HG03039 (cell line): ENCODE measurements at regions not wholly inside any gene's neighbourhood (a gene's known extent, or its start where the extent isn't known, plus 50 kb on each side); places are given as distances from the start of the nearest gene placed in this dataset.
"Not testable (repeated sequence)": the region's sequence is repeated elsewhere in the genome, so short reads cannot be mapped to it uniquely, and the experiment has no call there.

Experiments
- ATAC-seq: cut with Tn5 transposase; IDR thresholded peaks from one replicate; pipeline ENCODE4 v1.9.1; 2021; ENCODE audit warnings: mild to moderate bottlenecking, moderate library complexity; ENCODE audit not compliant: unreplicated experiment

DNA sequence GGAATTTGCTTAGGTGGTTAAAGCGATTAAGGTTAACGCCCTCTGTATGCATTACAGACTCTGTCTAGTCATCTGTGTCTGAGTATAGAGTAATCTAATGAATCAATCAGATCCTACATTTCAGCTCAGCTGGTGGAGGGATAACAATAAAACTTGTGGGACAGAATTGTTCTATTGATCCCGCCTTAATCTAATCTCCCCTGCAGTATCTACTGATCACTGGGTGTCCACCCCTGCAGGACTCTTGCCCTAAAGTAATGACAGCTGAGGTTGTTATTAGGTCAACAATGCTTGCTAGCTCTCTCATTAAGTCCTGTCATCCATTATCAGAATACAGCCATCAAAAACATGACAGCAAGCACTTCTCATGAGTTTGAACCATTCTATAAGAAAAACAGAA lies 462.6 kb upstream of the TMEFF2 start:
- ATAC-seq, result no peak

DNA sequence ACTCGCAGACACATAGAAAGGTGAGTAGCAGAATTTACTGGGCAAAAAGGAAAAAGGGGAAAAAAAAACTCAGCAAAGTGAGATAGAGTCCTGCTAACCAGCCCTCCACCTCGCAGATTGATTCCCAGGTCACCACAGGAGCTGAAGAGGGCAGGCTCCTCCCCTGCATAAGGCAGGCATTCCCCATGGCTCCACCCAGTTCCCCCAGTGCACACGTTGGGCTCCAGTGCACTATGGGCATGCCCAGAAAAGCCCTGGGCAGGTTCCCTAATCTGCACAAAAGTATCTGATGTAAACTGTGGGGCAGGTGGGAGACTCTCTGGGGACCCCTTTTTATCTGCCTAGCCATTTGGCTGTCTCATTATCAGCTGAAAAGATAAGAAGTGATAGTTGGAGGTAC lies 461.2 kb upstream of the TMEFF2 start:
- ATAC-seq, result no peak

DNA sequence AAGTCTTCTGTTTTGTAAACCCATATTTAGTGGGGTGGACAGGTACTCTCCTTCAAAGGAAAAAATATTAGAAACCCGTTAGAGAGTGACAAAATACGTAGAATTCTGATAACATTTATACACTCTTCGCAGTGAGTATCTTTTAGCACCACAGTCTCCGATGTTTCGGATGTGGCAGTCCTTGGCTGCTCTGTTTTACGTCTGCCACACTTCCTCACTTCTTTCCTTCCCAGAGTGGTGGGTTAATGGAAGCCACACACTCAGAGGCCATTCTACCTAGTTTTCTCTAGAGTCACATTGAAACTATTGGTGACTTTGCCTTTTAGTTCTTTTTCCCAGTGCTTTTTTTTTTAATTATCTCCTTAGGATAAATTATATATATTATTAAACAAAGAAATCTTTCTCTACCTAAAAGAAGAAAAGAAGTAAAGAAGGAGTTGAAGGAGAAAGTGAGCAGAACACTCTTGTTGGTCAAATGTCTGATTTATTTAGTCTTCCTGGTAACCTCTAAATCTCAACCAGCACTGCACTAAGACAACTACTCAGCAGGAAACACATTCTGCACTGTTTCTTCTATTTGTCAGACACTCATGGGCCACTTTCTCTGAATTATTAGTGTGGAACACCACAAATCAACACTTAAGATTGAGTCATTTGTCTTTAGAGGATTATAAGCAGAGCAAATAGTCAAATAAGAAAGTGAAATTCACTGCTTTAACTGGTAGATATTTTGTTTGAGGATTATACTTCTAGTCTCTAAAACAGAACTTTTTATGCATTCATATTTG lies 451.3 kb upstream of the TMEFF2 start:
- ATAC-seq, result no peak

DNA sequence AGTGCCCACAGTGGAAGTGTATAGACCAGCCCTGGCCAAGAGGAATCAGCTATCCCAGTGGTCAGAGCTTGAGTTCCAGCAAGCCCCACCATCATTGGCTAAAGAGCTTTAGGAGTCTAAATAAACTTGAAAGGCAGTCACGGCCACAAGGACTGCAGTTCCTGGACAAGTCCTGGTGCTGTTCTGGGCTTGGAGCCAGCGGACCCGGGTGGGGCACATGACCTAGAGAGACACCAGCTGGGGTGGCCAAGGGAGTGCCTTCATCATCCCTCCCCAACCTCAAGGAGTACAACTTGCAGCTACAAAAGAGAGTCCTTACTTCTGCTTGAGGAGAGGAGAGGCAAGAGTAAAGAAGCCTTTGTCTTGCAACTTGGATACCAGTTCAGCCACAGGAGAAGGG lies 439.8 kb upstream of the TMEFF2 start:
- no peak for ATAC-seq

DNA sequence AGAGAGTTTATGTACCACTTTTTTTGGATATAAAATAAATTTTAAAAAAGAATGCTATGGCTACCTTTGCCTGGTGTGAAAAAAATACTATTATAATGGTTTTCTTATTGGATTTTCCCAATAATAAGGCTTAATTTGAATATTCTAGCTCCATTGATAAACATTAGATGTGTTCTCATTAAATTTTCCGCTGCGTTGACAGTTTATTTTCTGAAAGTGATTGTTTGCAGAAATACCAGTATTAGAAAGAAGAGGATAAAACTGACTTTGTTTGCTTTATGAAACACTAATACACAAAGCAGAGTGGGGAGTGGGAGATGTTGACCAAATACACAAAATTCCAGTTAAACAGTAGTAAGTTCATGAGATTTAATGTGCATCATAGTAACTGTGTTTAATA lies 433.3 kb upstream of the TMEFF2 start:
- ATAC-seq, result no peak

DNA sequence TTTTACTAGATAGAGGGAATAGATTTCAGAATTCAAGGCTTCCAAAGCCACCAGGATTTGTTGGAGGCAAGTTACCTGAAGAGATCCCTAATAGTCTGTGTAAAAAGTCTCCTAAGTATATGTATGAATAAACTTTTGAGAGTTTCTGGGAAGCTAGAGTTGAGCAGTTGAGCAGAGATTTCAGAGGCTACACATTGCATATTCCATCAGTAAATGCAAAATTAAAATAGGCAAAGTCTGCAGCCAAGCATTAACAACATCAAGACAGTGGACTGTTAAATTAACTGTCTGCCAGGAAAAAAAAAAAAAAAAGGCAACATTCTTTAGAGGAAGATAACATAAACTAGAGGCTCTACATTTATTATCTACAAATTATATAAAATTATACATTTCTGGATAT lies 420.4 kb upstream of the TMEFF2 start:
- ATAC-seq, result no peak

DNA sequence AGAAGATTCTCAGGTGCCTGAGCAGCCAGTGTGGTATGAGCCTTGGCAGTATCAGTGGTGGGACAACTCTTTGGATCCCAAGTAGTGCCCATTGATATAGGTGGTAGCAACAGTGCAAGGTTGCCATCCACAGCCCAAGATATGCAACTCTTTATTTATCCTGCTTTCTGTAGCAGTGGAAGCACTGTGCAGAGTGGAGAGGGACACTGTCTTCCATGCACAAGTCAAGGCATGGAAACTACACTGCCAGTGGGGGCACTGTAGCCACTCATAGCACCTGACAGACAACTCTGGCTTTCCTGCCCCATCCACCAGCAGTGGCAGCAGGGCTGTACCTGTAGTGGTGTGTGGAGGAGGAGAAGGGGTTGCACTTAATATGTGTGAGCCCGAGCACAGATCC lies 409.6 kb upstream of the TMEFF2 start:
- no peak for ATAC-seq

DNA sequence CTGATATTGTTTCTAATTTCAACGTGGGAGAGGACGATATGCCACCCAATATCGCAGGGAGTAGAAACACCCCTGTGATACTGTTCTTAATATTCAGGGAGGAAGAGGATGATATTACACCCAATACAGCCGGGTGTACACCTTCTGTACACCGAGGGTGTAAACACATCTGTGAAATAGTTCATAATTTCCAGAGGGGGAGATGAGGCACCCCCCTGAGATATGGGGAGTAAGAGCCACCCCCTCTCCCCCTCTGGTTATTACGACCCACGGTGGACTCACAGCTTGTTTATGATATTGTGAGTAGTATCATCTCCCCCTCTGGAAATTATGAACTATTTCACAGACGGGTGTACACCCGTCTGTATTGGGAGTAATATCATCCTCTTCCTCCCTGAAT lies 403.9 kb upstream of the TMEFF2 start:
- ATAC-seq, result not testable (repeated sequence)

DNA sequence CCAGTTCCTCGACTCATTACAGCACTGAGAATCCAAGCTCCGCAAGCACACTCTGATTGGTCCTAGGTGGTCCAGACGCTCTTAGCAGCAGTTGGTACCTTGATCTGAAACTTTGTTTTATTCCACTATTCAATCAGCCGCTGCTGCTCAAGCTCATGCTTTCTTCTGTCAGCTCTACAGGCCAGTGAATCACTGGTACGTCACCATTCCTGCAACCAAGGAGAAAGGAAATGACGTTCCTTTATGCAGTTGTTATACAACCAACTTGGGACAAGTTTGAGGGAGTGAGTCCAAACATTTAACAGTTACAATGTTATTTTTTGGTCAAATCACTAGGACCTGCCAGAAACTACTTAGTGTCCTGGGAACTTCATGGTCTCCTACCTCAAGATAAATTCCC lies 398.8 kb upstream of the TMEFF2 start:
- no peak for ATAC-seq

DNA sequence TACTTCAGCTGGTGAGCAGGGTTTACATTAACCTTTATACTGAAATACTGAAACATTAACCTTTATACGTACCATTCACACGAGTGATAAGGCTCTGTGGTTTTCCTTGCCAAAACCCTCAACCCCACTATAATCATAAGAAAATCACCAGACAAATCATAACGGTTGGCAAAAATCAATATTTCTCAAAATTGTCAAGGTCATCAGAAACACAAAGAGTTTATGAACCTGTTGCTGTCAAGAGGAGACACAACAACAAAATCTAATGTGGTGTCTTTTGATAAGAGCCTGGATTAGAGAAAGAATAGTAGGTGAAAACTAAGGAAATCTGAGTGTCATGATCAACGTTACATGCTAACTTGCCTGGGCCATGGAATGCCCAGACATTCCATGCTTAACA lies 396.9 kb upstream of the TMEFF2 start:
- no peak for ATAC-seq

DNA sequence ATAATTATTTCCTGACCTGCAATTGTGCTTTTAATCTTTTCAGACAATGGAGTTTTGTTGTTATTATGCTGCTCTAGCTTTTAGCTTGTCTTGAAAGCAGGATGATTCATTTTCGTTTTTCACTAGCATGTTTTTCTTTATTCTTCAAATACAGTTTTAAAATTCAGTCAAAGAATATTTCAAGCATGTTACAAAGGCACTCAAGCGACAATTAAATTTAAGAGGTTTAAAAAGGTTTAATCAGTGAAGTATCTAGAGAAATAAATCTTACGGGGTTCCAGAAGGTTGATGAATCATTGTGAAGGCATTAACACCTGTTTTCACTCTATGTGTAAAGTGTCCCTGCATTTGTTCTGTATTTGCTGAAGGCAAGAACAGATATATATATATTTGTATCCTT lies 390.7 kb upstream of the TMEFF2 start:
- no peak for ATAC-seq

DNA sequence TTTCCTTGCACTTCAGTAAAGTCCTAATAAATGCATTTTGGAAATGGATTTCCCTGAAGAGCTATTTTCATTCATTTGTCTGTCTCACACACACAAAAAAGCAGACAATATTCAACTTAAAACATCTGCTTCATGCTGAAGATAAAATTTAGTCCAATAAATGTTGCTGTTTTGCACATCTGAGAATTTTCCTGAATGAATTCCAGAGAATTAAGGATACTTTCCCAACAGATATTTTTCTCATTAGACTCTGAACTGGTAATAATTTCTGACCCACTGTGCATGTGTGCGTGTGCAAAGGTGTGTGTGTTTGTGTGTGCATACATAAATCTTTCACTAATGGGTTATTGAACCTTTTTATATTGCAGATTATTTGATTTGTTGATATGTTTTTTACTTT lies 390.2 kb upstream of the TMEFF2 start:
- no peak for ATAC-seq

DNA sequence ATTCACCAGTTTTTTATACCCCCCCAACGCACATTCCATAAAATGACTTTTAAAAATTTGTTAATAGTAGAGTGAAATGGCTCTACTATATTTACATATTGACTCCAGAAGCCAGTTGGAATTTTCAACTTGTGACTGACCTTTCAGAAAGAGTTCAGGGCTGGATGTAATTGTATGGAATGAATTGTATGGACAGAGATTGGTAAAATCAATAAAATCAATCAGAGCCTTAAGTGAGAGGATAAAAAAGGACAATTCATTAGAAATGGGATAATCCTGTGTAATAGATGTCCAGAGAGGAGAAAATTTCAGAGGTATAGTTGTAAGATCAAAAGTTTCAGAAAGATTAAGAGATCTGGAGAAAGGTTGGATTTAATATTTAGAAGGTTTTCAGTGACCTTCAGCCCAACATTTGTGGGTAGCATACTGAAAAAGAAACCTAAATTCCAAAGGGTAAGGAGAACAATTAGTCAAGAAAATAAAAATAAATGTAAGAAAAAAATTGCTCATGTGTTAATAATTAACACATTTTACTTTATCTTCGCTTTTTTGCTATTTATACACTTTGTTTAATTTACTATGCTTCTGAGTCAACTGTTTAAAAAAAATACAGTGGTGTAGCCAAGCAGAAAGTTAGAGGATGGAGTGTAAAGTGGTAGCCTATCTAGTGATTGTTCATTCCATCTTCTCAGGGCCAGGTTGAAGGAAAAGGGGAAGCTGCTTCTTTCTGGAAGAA lies 385.4 kb upstream of the TMEFF2 start:
- no peak for ATAC-seq

DNA sequence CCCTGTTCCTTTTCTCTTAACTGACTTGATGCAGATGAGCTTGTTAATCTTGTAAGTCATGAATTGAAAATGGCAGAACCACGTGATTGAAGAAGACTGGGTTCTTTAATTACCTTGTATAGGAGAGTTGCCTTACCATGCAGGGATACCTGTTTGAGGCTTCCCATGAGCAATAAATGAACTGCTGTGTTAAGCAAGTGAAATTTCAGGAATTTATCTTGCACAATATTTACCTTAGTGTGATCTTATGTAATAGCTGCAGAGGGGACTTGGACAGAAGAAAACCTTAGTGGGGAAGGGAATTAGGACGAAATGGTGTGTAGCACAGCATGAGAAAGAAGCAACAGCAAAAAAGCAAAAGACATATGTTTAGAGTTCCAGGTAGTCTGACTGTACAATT lies 384.0 kb upstream of the TMEFF2 start:
- ATAC-seq, result no peak

DNA sequence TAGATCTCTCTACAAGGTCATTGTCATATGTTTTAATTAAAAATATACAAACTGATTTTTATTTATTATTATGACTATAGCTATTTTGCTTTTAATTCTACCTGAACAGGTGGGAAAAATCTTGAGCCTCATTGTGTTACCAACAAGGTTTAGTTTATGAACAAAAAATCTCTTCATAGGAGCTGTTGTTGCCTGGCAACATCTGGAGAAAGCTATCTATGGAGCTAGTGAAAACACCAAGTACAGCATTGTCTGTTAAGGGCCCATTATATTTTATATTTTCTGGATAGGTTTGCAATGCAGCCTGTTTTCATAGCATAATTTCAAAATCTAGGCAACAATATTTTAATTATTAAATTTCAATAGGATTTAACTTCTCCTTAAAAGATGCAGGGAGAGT lies 383.0 kb upstream of the TMEFF2 start:
- ATAC-seq, result no peak

DNA sequence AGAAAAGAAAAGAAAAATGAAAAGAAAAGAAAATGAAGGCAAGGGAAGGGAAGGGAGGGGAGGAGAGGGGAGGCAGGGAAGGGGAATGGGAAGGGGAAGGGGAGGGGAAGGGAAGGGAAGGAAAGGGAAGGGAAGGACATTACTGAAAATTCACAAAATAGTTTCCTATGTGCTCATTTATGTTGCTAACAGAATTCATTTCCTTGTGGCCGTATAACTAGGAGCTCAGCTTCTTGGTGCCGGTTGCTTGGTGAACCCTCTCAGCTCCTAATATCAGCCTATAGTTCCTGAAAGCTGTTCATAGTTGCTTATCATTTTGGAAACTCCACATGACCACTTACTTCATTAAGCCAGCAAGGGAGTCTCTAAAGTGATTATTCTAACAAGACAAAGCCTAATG lies 379.8 kb upstream of the TMEFF2 start:
- ATAC-seq, result no peak

DNA sequence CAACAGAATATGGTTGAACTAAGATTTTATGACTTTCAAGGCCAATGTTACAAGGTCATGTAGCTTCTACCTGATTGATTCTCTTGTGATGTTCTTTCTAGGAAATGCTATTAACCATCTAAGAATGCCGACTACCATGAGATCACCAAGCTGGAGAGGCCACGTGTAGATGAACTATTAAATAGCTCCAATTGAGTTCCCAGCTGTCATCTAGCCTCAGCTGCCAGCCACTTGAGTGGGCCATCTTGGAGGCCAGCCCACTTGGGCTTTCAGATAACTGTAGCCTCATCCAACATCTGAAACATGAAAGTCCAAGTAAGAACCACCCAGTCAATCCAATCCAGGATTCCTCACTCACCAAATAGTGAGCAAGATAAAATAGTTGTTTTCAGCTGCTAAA lies 376.9 kb upstream of the TMEFF2 start:
- no peak for ATAC-seq

DNA sequence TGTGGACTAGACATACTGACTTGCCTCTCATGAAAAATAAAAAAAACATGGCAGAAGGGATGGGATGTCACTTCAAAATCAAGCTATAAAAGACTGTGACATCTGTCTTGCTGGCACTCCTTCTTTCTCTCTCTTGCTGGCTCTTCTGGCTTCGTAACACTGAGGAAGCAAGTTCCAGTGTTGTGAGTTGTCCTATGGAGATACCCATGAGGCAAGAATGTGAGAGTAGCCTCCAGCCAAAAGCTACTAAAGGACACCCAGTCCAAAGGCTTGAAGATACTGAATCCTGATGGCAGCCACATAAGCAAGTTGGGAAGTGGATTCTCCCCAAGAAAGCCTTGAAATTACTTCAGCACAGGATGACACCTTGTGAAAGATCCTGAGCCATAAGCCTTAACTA lies 376.1 kb upstream of the TMEFF2 start:
- no peak for ATAC-seq

DNA sequence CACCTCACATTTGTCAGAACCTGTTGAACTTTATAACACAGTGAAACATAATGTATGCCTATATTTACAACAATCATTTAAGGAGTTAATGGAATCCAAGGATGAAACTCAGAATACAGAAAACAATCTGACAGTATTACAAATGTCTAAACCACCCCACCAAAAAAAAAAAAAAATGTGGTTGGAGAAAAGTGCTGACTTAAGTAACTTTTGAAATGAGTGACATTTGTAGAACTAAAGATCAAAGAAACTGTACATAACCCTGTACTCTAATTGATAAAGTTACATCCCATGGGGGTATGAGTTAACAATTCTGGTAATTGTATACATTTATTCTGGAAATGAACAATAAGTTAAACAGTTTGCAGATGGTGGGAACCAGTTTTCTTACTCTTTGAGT lies 372.1 kb upstream of the TMEFF2 start:
- ATAC-seq, result no peak

DNA sequence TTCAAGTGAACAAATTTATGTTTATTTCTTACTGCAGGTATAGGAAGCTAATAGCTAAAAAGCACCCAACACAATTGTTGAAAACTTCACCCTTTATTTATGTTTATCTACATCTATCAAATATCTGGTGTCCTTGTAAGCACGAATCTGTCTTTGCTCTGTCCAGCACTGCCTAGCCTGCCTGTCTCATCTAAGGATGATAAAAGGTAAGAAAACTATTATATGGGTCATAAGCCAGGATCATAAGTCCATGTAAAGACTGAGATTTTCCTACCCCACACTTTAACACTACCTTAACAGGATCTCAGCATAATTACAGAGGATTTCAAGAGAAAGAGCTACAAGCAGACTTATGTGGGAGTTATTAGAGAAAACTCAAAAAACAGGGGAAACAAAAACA lies 365.6 kb upstream of the TMEFF2 start:
- ATAC-seq, result no peak

DNA sequence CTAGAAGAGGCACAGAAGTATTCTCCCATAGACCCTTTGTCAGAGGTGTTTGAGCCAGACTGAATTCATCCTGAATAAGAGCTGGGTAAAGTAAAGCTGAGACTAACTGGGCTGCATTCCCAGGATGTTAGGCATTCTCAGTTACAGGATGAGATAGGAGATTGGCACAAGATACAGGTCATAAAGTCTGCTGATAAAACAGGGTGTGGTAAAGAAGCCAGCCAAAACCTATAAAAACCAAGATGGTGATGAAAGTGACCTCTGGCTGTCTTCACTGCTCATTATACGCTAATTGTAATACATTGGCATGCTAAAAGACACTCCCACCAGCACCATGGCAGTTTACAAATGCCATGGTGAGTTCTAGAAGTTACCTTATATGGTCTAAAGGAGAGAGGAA lies 364.9 kb upstream of the TMEFF2 start:
- no peak for ATAC-seq

DNA sequence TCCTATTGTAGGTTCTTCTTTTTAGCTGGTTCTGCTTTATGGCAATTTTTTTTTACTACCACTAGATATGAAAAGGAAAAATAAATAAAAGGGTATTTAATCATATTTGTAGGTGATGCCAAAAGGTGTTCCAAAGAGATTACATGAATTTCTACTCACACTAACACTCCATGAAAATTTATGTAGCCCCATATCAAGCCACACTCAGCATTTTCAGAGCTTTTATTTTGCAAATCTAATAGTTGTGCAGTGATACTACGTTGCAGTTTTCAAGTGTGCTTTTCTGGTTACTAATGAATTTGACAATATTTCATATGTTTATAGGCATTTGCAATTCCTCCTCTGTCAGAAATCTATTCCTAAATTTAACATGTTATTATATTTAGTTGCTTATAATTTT lies 363.9 kb upstream of the TMEFF2 start:
- no peak for ATAC-seq

DNA sequence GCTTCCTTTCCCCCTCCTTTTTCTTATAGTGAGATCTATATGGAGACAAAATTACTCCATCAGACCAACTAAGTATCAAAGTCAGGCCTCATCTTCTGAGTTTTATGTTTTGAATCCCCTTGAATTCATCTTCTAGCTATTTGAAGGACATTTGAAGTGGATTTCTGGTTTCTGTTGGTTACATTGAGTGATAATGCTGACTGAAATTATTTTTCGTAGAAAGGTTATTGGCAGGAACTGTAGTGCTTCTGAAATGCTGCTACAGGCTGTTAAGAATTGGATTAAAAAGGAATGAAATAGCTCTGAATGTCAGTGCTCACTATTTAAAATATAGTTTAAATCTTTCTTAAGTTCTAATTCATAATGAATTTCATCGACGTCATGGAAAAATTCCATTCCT lies 361.0 kb upstream of the TMEFF2 start:
- no peak for ATAC-seq
